LNCaP clone FGC (cell line): ENCODE measurements at regions not wholly inside any gene's neighbourhood (a gene's known extent, or its start where the extent isn't known, plus 50 kb on each side); places are given as distances from the start of the nearest gene placed in this dataset.

Source experiments
- DNase-seq: peaks from one replicate; pipeline ENCODE4 v3.0.0-alpha.2; 2011; ENCODE audit warnings: low read depth
- H3K4me3 ChIP-seq: 2 replicates; pipeline ENCODE4 v1.5.1; 2011; ENCODE audit warnings: mild to moderate bottlenecking, low read depth, low read length, control low read depth
- TF ChIP-seq, protein P1 (sequence below): IDR thresholded peaks from 2 replicates; pipeline ENCODE4 v1.5.1; 2012; ENCODE audit warnings: mild to moderate bottlenecking; ENCODE audit not compliant: control insufficient read depth, insufficient read depth; ENCODE audit errors: extremely low read depth

DNA sequence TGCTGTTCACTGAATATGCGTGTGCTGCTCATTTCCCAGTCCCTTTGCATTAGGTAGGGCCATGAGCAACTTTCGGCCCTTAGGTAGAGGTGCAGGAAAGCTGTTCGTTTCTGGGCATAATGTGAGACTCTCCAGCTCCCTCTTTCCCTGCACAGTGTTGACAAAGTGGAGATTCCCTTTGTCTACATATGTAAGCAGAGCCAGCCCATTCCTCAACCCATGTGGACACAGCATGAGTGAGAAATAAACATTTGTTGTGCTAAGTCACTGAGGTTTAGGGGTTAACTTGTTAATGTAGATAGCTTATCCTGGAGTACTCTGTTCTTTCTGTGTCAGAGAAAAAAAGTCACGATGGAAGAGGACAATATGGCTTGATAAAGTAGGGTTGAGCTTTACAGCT, 343.8 kb downstream of the PSAT1 start:
- TF ChIP-seq, protein P1, sequence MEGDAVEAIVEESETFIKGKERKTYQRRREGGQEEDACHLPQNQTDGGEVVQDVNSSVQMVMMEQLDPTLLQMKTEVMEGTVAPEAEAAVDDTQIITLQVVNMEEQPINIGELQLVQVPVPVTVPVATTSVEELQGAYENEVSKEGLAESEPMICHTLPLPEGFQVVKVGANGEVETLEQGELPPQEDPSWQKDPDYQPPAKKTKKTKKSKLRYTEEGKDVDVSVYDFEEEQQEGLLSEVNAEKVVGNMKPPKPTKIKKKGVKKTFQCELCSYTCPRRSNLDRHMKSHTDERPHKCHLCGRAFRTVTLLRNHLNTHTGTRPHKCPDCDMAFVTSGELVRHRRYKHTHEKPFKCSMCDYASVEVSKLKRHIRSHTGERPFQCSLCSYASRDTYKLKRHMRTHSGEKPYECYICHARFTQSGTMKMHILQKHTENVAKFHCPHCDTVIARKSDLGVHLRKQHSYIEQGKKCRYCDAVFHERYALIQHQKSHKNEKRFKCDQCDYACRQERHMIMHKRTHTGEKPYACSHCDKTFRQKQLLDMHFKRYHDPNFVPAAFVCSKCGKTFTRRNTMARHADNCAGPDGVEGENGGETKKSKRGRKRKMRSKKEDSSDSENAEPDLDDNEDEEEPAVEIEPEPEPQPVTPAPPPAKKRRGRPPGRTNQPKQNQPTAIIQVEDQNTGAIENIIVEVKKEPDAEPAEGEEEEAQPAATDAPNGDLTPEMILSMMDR, result no peak
- H3K4me3 ChIP-seq, result no peak overlapping the region
- DNase-seq, result no peak

DNA sequence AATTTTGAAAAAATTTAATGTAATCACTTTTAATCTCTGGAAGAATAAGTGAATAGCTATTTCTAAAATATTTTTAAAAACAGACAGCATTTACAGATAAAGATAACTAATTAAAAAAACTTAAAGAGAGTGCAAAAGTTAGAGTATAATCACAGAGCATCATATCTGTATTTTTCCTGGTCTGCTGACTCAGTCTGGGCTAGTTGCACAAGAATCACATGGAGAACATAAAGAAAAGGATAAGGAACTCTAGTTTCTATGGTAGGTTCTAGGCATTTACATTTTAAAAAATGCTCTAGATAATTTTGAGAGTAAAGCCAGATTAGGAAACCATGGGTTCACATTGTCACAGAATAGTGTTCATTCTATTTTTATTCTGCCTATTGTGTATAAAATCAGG, 347.4 kb downstream of the PSAT1 start:
- no peak for DNase-seq
- no peak overlapping the region for H3K4me3 ChIP-seq
- TF ChIP-seq, protein P1, result no peak

DNA sequence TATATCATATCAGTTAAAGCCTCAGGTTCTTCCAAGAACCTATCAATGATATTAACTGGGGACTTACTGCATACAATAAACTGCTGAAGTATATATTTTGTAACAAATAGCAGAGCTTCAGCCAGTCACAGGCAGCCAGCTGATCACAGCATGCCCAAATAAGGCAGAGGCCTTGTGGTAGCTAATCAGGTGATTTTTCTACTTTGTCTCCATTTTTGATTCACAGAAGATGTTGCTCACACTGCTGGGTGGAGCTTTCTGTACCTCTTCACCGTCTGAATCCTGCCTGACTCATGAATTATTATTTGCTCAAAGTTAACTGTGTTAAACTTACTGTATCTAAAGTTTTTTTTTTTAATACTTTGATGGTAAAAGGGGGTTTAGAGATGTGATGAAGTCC, 357.4 kb downstream of the PSAT1 start:
- no peak overlapping the region for H3K4me3 ChIP-seq
- TF ChIP-seq, protein P1, result no peak
- DNase-seq, result no peak

DNA sequence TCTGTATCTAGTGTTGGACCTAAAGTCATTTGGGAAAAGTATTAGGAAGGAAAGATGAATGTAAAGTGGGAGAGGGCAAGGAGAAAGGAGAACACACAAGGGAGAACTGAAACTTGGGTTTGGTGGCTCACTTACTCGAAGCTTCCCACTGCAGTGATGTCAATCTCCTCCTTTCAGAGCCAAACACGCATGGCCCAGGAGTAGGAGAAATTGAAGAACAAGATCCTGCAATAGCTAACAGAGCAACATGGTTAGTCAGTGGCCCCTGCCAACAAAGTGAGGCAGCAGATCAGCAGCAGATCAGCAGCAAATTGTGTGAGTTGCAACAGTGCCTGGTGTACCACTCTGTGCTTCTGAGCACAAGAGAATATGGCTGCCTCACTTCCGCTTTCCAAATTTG, 366.4 kb downstream of the PSAT1 start:
- DNase-seq, result no peak
- TF ChIP-seq, protein P1, result no peak
- H3K4me3 ChIP-seq, result no peak overlapping the region

DNA sequence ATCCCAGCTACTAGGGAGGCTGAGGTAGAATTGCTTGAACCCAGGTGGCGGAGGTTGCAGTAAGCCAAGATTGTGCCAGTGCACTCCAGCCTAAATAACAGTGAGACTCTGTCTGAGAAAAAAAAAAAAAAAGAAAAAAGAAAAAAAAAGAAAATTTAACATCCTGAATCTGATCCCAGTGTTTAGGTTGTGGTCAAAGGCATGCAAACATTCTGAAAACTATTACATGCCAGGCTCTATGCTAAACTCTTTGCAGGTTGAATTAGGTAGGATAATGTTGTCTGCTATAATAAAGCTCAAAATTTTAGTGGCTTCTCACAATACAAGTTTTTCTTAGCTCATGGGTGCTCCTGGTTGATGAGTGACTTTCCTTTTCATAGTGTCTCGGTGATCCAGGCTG, 367.4 kb downstream of the PSAT1 start:
- TF ChIP-seq, protein P1, result no peak
- DNase-seq, result no peak

DNA sequence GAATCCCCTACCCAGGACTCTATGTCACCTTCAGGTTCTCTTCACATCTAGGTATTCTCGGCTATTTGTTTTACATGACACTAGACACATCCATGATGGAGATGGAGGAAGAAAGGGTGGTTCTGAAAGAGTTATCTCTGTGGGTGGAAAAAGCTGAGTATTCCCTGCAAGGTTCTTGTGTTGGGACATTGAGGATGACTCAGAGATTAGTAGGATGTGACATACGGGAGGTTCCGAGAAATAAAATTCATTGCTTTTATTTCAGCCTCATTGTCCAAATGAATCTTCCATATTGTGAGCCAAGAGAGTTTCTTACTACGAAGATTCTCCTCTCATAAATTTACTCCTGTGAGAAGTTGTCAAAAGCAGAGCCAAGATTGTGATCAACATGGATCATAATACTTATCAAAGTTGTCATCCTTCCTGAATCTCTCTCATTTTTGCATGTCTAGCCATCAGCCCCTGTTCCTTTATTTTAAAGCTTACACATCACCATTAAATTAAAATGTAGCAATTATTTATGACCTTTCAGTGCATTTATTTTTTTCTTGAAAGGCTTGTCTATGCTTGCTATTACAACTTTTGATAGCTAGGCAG, 370.0 kb downstream of the PSAT1 start:
- no peak overlapping the region for H3K4me3 ChIP-seq
- TF ChIP-seq, protein P1, result no peak
- no peak for DNase-seq

More for the DNA sequence above, 367.4 kb downstream of the PSAT1 start:
- no peak overlapping the region for H3K4me3 ChIP-seq

DNA sequence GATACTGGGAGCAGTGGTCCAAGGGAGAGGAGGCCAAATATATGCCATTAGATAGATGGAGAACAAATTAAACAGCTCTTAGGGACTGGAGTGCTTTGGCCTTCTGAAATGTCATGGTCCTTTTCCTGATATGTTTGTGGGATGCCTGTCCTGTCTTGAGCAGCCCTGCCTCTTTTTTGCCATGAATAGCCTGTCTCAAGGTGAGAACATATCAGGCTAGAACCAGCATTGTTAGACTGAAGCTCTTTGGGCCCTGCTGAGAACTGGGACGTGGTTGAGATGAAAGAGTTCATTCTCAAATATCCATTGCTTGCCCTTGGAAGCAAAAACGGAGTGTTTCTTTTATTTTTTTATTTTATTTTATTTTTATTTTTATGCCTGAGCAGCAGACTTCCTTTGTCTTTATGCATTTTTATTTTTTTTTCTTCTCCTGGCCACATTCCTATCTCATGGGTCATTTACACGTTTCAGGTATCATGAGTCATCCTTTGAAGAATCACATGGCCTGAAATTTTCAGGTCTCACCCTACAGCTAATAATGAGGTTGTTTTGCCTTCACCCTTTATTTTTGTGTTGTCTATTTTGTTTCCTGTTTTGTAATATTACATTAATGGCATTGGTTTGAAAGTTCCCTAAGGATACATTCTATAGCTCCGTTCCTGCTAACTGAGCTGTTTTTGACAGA, 371.4 kb downstream of the PSAT1 start:
- TF ChIP-seq, protein P1, result no peak
- no peak overlapping the region for H3K4me3 ChIP-seq
- no peak for DNase-seq
